MM.1S (cell line): ENCODE measurements at regions not wholly inside any gene's neighbourhood (a gene's known extent, or its start where the extent isn't known, plus 50 kb on each side); places are given as distances from the start of the nearest gene placed in this dataset.

Experiments used
- EZH2 ChIP-seq: fragments of 300-600 bp; sonication (generic); optimal IDR thresholded peaks from 2 replicates; pipeline ENCODE3; 2017; ENCODE audit warnings: low read depth, mild to moderate bottlenecking, antibody characterized with exemption, low read length, mixed read lengths
- EZH2phosphoT487 ChIP-seq: fragments of 300-600 bp; sonication (generic); IDR thresholded peaks from 2 replicates; pipeline ENCODE4 v1.6.1; 2018; ENCODE audit warnings: antibody characterized with exemption, low read length
- TF ChIP-seq, protein P1 (sequence below): fragments of 300-600 bp; sonication (generic); IDR thresholded peaks from 2 replicates; pipeline ENCODE4 v1.5.1; 2016; ENCODE audit warnings: antibody characterized with exemption, low read length, mixed read lengths

DNA sequence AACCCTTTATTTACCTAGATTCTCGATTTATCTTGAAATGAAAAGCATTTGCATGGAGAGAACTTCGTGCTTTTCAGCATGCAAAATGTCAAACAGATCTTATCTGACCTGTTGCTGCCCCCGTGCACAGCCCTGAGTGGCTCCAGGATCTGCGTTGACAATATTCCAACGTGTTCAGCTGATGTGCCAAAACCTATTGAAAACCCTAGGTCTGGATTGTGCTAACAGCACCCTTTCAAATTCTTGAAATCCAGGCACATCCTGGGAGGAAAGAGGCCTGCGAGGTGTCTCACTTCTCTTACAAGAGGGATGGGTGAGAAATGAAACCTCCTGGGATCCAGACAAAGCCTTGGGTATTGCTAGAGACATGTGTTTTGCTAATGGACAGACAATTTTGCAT, 231.8 kb downstream of the MAP2K4 start:
- TF ChIP-seq, protein P1, sequence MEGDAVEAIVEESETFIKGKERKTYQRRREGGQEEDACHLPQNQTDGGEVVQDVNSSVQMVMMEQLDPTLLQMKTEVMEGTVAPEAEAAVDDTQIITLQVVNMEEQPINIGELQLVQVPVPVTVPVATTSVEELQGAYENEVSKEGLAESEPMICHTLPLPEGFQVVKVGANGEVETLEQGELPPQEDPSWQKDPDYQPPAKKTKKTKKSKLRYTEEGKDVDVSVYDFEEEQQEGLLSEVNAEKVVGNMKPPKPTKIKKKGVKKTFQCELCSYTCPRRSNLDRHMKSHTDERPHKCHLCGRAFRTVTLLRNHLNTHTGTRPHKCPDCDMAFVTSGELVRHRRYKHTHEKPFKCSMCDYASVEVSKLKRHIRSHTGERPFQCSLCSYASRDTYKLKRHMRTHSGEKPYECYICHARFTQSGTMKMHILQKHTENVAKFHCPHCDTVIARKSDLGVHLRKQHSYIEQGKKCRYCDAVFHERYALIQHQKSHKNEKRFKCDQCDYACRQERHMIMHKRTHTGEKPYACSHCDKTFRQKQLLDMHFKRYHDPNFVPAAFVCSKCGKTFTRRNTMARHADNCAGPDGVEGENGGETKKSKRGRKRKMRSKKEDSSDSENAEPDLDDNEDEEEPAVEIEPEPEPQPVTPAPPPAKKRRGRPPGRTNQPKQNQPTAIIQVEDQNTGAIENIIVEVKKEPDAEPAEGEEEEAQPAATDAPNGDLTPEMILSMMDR, result no peak
- TF ChIP-seq EZH2 (no peak), EZH2phosphoT487 (no peak)
